K562 (cell line): ENCODE measurements at regions not wholly inside any gene's neighbourhood (a gene's known extent, or its start where the extent isn't known, plus 50 kb on each side); places are given as distances from the start of the nearest gene placed in this dataset.
"Not testable (repeated sequence)": the region's sequence is repeated elsewhere in the genome, so short reads cannot be mapped to it uniquely, and the experiment has no call there.

Experiments used
- ATAC-seq: fragments of 200-7000 bp; cut with Tn5 transposase; 3 replicates; pipeline ENCODE4 v1.9.1; 2020; ENCODE audit warnings: moderate library complexity
- BruUV-seq: library from RNA; stranded (reverse); fragments of 400-500 nt; replicated peaks from 2 replicates; lab custom pipeline; 2021; lab: Mats Ljungman, UMichigan
- CTCF ChIA-PET: fragments of 300-600 bp; formaldehyde crosslinking; extraction: SDS; loops from one replicate; lab custom pipeline; 2021; ENCODE audit warnings: low intra/inter-chr PET ratio; lab: Yijun Ruan, JAX
- POLR2A ChIA-PET: fragments of 300-600, 350-650 bp; sonication (Branson Sonifier 250); formaldehyde crosslinking; extraction: SDS; loops from one replicate; lab custom pipeline; 2021; ENCODE audit warnings: antibody characterized with exemption, inconsistent platforms; lab: Yijun Ruan, JAX
- DNase-seq, 4 experiments: peaks; one replicate each; pipeline versions ENCODE4 v3.0.0 to v3.0.0-alpha.2; 2011 to 2018; ENCODE audit warnings: low spot score in 3 of 4, mixed read lengths in 3 of 4; ENCODE audit errors: extremely low read depth in 1 of 4
- FAIRE-seq: peaks from 2 replicates; lab custom pipeline; 2011; peaks lifted over from hg19 to GRCh38; lab: Jason Lieb, UNC
- H2AFZ ChIP-seq: 2 replicates; pipeline ENCODE4 v1.6.0; 2011; ENCODE audit warnings: low read depth, low read length, control low read depth, inconsistent platforms
- H3K27ac ChIP-seq: fragments of 200-600 bp; 3 replicates; pipeline ENCODE4 v1.8.0; 2011; ENCODE audit warnings: low read depth, mild to moderate bottlenecking, control low read depth, inconsistent platforms, low read length, moderate library complexity, mixed read lengths; ENCODE audit errors: extremely low read depth
- H3K27me3 ChIP-seq, 2 experiments: fragments of 300-600 bp in 1 of 2; 2 replicates in 1 of 2; 3 replicates in 1 of 2; pipeline versions ENCODE4 v1.6.0 to v1.8.0; 2011; ENCODE audit warnings: inconsistent platforms in 2 of 2, low read length in 2 of 2, mild to moderate bottlenecking in 1 of 2, mixed read lengths in 1 of 2, moderate library complexity in 1 of 2; ENCODE audit not compliant: control insufficient read depth in 2 of 2, insufficient read depth in 2 of 2
- H3K36me3 ChIP-seq: fragments of 300-600 bp; 3 replicates; pipeline ENCODE4 v1.8.0; 2011; ENCODE audit warnings: mild to moderate bottlenecking, low read length, inconsistent platforms; ENCODE audit not compliant: control insufficient read depth, insufficient read depth
- H3K4me1 ChIP-seq, 2 experiments: fragments of 200-600 bp in 1 of 2; replicated peaks in 1 of 2; 2 replicates in 1 of 2; 3 replicates in 1 of 2; pipeline versions ENCODE4 v1.5.1 to v1.8.0; 2011; ENCODE audit warnings: inconsistent platforms in 2 of 2, low read length in 2 of 2, mild to moderate bottlenecking in 1 of 2, mixed read lengths in 1 of 2, moderate library complexity in 1 of 2; ENCODE audit not compliant: control insufficient read depth in 2 of 2, insufficient read depth in 2 of 2
- H3K4me2 ChIP-seq: 2 replicates; pipeline ENCODE4 v1.6.1; 2011; ENCODE audit warnings: low read length, control low read depth, inconsistent platforms, mixed read lengths; ENCODE audit not compliant: insufficient read depth
- H3K4me3 ChIP-seq: fragments of 200-600 bp; sonication (generic), shearing (Covaris generic); 2 replicates; pipeline ENCODE4 v1.5.1; 2016; ENCODE audit warnings: control low read depth, inconsistent platforms
- H3K79me2 ChIP-seq: fragments of 200-600 bp; 3 replicates; pipeline ENCODE4 v1.8.0; 2011; ENCODE audit warnings: low read length, inconsistent platforms; ENCODE audit not compliant: control insufficient read depth, insufficient read depth
- H3K9ac ChIP-seq, 2 experiments: 2 replicates each; pipeline versions ENCODE4 v1.6.0 to v1.6.1; 2011; ENCODE audit warnings: low read depth in 2 of 2, low read length in 2 of 2, control low read depth in 1 of 2, inconsistent platforms in 1 of 2, mild to moderate bottlenecking in 1 of 2, mixed read lengths in 1 of 2; ENCODE audit not compliant: insufficient read depth in 1 of 2
- H3K9me1 ChIP-seq: one replicate; pipeline ENCODE4 v1.6.0; 2011; ENCODE audit warnings: inconsistent platforms, mild to moderate bottlenecking, low read length, moderate library complexity; ENCODE audit not compliant: control insufficient read depth, insufficient read depth
- H3K9me3 ChIP-seq: replicated peaks from 2 replicates; pipeline ENCODE4 v1.5.1; 2011; ENCODE audit warnings: low read depth, low read length, inconsistent platforms; ENCODE audit not compliant: control insufficient read depth, insufficient read depth
- H4K20me1 ChIP-seq: replicated peaks from 2 replicates; pipeline ENCODE4 v1.6.1; 2011; ENCODE audit warnings: low read length, inconsistent platforms, mixed read lengths; ENCODE audit not compliant: control insufficient read depth, insufficient read depth
- WGBS: fragments of 100-300 bp; shearing (Covaris generic); methylation state at CpG from one replicate; pipeline ENCODE4 v1.1.6; 2016; ENCODE audit warnings: low coverage, mixed read lengths; ENCODE audit not compliant: insufficient coverage; ENCODE audit errors: missing lambda C conversion rate; 5-methylcytosine and 5-hydroxymethylcytosine counted together
- in situ Hi-C: fragments of 300-500 bp; cut with MboI; formaldehyde crosslinking; loops from 4 replicates; pipeline ENCODE4 v1.15.0; 2018; ENCODE audit warnings: inconsistent platforms, mixed read lengths
- intact Hi-C: fragments of 100-400 bp; cut with micrococcal nuclease; formaldehyde crosslinking; loops from 2 replicates; pipeline ENCODE4 v1.14.2; 2022

- H3K4me3 ChIP-seq, H3K27me3 ChIP-seq, H2AFZ ChIP-seq, H3K4me1 ChIP-seq, H3K9me1 ChIP-seq, H3K79me2 ChIP-seq, BruUV-seq, CTCF ChIA-PET, in situ Hi-C loops, H3K27ac ChIP-seq, ATAC-seq, DNase-seq, H3K9ac ChIP-seq, FAIRE-seq, POLR2A ChIA-PET, H3K9me3 ChIP-seq, H4K20me1 ChIP-seq, H3K4me2 ChIP-seq, intact Hi-C loops, H3K36me3 ChIP-seq: not testable (repeated sequence)
- WGBS, result 2% methylated on average over 11 of the region's 11 CpGs
These were observed 251.0 kb downstream of the GOLGA6L6 start for GRCh38 chr15:20290606-20291005.

GRCh38 chr15:20289538-20290103, 252.0 kb downstream of the GOLGA6L6 start:
- in situ Hi-C loops, H3K9me1 ChIP-seq, ATAC-seq, DNase-seq, H3K36me3 ChIP-seq, H3K4me3 ChIP-seq, H3K79me2 ChIP-seq, H3K9ac ChIP-seq, H3K27me3 ChIP-seq, H3K4me1 ChIP-seq, FAIRE-seq, BruUV-seq, H2AFZ ChIP-seq, intact Hi-C loops, H4K20me1 ChIP-seq, H3K9me3 ChIP-seq, H3K4me2 ChIP-seq, H3K27ac ChIP-seq, CTCF ChIA-PET, POLR2A ChIA-PET: not testable (repeated sequence)
- WGBS, result 1% methylated on average over 3 of the region's 4 CpGs

- in situ Hi-C loops, H3K9me3 ChIP-seq, ATAC-seq, H3K27me3 ChIP-seq, CTCF ChIA-PET, H3K9me1 ChIP-seq, H3K79me2 ChIP-seq, H3K4me1 ChIP-seq, H4K20me1 ChIP-seq, H3K4me2 ChIP-seq, H3K36me3 ChIP-seq, H3K9ac ChIP-seq, H3K27ac ChIP-seq, BruUV-seq, intact Hi-C loops, H3K4me3 ChIP-seq, DNase-seq, POLR2A ChIA-PET, H2AFZ ChIP-seq, FAIRE-seq: not testable (repeated sequence)
- 1% methylated on average over 8 of the region's 8 CpGs for WGBS
These were observed 252.6 kb downstream of the GOLGA6L6 start for GRCh38 chr15:20288800-20289537.

- H3K36me3 ChIP-seq, H3K4me3 ChIP-seq, in situ Hi-C loops, ATAC-seq, H3K9me1 ChIP-seq, H3K9ac ChIP-seq, H4K20me1 ChIP-seq, H3K9me3 ChIP-seq, H3K79me2 ChIP-seq, DNase-seq, CTCF ChIA-PET, H2AFZ ChIP-seq, BruUV-seq, FAIRE-seq, intact Hi-C loops, H3K27me3 ChIP-seq, H3K27ac ChIP-seq, H3K4me2 ChIP-seq, H3K4me1 ChIP-seq: not testable (repeated sequence)
- POLR2A ChIA-PET, result interaction anchor here (0.6 kb wide), 1 partner anchor 13 kb away, joined by 4 read pairs; no protein-coding TSS in a partner anchor
- 0% methylated on average over 2 of the region's 2 CpGs for WGBS
These were observed 255.0 kb downstream of the GOLGA6L6 start for GRCh38 chr15:20286559-20286958.
